ENCODE measurements at regions not wholly inside any gene's neighbourhood (a gene's known extent, or its start where the extent isn't known, plus 50 kb on each side); places are given as distances from the start of the nearest gene placed in this dataset.

- ChIA-PET CTCF (no interaction called here), POLR2A (no interaction called here)
- TF ChIP-seq CTCF (IDR thresholded peaks at IDR 0.05; ENCODE audit: insufficient read depth, low read depth, low read length) = no peak
Measured at GRCh38 chr6:76397966-76398365, 325.5 kb upstream of the IMPG1 start.

GRCh38 chr6:76382201-76382600, 309.7 kb upstream of the IMPG1 start:
- no peak for TF ChIP-seq CTCF (IDR thresholded peaks at IDR 0.05; ENCODE audit: insufficient read depth, low read depth, low read length)
- ChIA-PET POLR2A (no interaction called here), CTCF (no interaction called here)
- Histone ChIP-seq H3K4me3 (ENCODE audit: low read depth, low read length) (no peak overlapping the region), H3K36me3 (ENCODE audit: control insufficient read depth, insufficient read depth, low read length) (no peaks in the 10 kb centered on the region), H3K27me3 (ENCODE audit: control insufficient read depth, insufficient read depth, low read length) (no peaks in the 10 kb centered on the region)
- DNase-seq (ENCODE audit: low read depth) = no peak

More at GRCh38 chr6:76397966-76398365, 325.5 kb upstream of the IMPG1 start:
- DNase-seq (ENCODE audit: low read depth) = no peak
- no peak overlapping the region for H3K4me3 ChIP-seq (ENCODE audit: low read depth, low read length)
- H3K27me3 ChIP-seq (ENCODE audit: control insufficient read depth, insufficient read depth, low read length) = no peaks in the 10 kb centered on the region
- no peaks in the 10 kb centered on the region for H3K36me3 ChIP-seq (ENCODE audit: control insufficient read depth, insufficient read depth, low read length)

GRCh38 chr6:76381612-76382011, 309.1 kb upstream of the IMPG1 start:
- ChIA-PET POLR2A (no interaction called here), CTCF (no interaction called here)
- no peak overlapping the region for H3K4me3 ChIP-seq (ENCODE audit: low read depth, low read length)
- H3K27me3 ChIP-seq (ENCODE audit: control insufficient read depth, insufficient read depth, low read length) = no peaks in the 10 kb centered on the region
- DNase-seq (ENCODE audit: low read depth) = no peak
- TF ChIP-seq CTCF (IDR thresholded peaks at IDR 0.05; ENCODE audit: insufficient read depth, low read depth, low read length) = no peak
- H3K36me3 ChIP-seq (ENCODE audit: control insufficient read depth, insufficient read depth, low read length) = no peaks in the 10 kb centered on the region

DNA sequence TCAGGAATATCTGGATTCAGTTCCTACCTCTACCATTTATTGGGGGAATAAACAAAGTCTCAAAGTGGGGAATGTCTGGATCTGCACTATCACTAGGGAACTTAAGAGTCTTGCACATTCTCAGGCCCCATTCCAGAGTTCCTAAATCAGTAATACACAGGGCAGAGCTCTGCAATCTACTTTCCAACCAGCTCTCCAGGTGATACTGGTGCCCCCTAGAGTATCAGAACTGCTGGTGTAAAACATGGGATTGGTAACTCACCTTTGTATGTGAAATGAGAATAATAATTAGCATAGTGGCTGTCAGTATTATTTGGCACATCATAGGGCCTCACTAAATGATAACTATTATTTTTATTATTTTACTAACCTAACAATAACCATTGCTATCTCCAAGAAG, 278.8 kb upstream of the IMPG1 start:
- no peak overlapping the region for H3K4me3 ChIP-seq (ENCODE audit: low read depth, low read length)
- no peak for TF ChIP-seq CTCF (IDR thresholded peaks at IDR 0.05; ENCODE audit: insufficient read depth, low read depth, low read length)
- no peaks in the 10 kb centered on the region for H3K36me3 ChIP-seq (ENCODE audit: control insufficient read depth, insufficient read depth, low read length)
- H3K27me3 ChIP-seq (ENCODE audit: control insufficient read depth, insufficient read depth, low read length) = no peaks in the 10 kb centered on the region
- POLR2A ChIA-PET = no interaction called here
- CTCF ChIA-PET = no interaction called here
- DNase-seq (ENCODE audit: low read depth) = no peak

GRCh38 chr6:76347539-76347938, 275.1 kb upstream of the IMPG1 start:
- no peak for DNase-seq (ENCODE audit: low read depth)
- Histone ChIP-seq H3K27me3 (ENCODE audit: control insufficient read depth, insufficient read depth, low read length) (no peaks in the 10 kb centered on the region), H3K36me3 (ENCODE audit: control insufficient read depth, insufficient read depth, low read length) (no peaks in the 10 kb centered on the region), H3K4me3 (ENCODE audit: low read depth, low read length) (no peak overlapping the region)
- ChIA-PET POLR2A (no interaction called here), CTCF (no interaction called here)
- no peak for TF ChIP-seq CTCF (IDR thresholded peaks at IDR 0.05; ENCODE audit: insufficient read depth, low read depth, low read length)

Data from BJ (cell line).